Left ventricle myocardium inferior (tissue), 1 donor: ENCODE measurements at regions not wholly inside any gene's neighbourhood (a gene's known extent, or its start where the extent isn't known, plus 50 kb on each side); places are given as distances from the start of the nearest gene placed in this dataset.

Source experiments
- DNase-seq: peaks from one replicate; pipeline ENCODE4 v3.0.0-alpha.2; 2020
- H3K27ac ChIP-seq: fragments of 200-600 bp; replicated peaks from 2 replicates; pipeline ENCODE4 v1.8.0; 2021
- H3K27me3 ChIP-seq: fragments of 200-600 bp; 2 replicates; pipeline ENCODE4 v1.8.0; 2021; ENCODE audit warnings: low read depth
- H3K36me3 ChIP-seq: fragments of 200-600 bp; 2 replicates; pipeline ENCODE4 v1.8.0; 2021
- H3K4me1 ChIP-seq: fragments of 200-600 bp; 2 replicates; pipeline ENCODE4 v1.8.0; 2021
- H3K4me3 ChIP-seq: fragments of 200-600 bp; 2 replicates; pipeline ENCODE4 v1.8.0; 2021; ENCODE audit warnings: mild to moderate bottlenecking, moderate library complexity
- H3K9me3 ChIP-seq: fragments of 200-600 bp; replicated peaks from 2 replicates; pipeline ENCODE4 v1.8.0; 2021
- CTCF ChIP-seq: fragments of 200-600 bp; IDR thresholded peaks from 2 replicates; pipeline ENCODE4 v1.8.0; 2021; ENCODE audit warnings: antibody characterized with exemption, mild to moderate bottlenecking, borderline replicate concordance
- intact Hi-C: fragments of 100-400 bp; cut with micrococcal nuclease; formaldehyde crosslinking; loops from one replicate; pipeline ENCODE4 v1.11.0; 2022
- donor health status: DM: no; HTN: yes; CAD: no; lungs with severe emphysema.

- no peak for TF ChIP-seq CTCF
- Histone ChIP-seq H3K27me3 (no peaks in the 10 kb centered on the region), H3K4me3 (no peak overlapping the region), H3K9me3 (peaks cover 19% of the 10 kb centered on the region), H3K4me1 (no peaks in the 10 kb centered on the region), H3K36me3 (no peaks in the 10 kb centered on the region), H3K27ac (no peak overlapping the region)
- no peak for DNase-seq
- intact Hi-C loops: no loop called here
These were observed 251.9 kb upstream of the SOX5 start for GRCh38 chr12:24201258-24201970.

GRCh38 chr12:24200010-24200409 lies 250.5 kb upstream of the SOX5 start:
- TF ChIP-seq CTCF: no peak
- no peaks in the 10 kb centered on the region for H3K36me3 ChIP-seq

GRCh38 chr12:24198936-24199671 lies 249.6 kb upstream of the SOX5 start:
- Histone ChIP-seq H3K4me3 (no peak overlapping the region), H3K27me3 (no peaks in the 10 kb centered on the region), H3K36me3 (no peaks in the 10 kb centered on the region), H3K4me1 (no peaks in the 10 kb centered on the region), H3K27ac (no peak overlapping the region), H3K9me3 (peaks cover 18% of the 10 kb centered on the region)
- intact Hi-C loops: no loop called here
- no peak for DNase-seq
- TF ChIP-seq CTCF: no peak

More at GRCh38 chr12:24200010-24200409, 250.5 kb upstream of the SOX5 start:
- H3K4me3 ChIP-seq: no peak overlapping the region
- DNase-seq: no peak
- no peaks in the 10 kb centered on the region for H3K4me1 ChIP-seq
- intact Hi-C loops: no loop called here
- H3K27ac ChIP-seq: no peak overlapping the region
- no peaks in the 10 kb centered on the region for H3K27me3 ChIP-seq
- H3K9me3 ChIP-seq: peaks cover 19% of the 10 kb centered on the region

- no peaks in the 10 kb centered on the region for H3K4me1 ChIP-seq
- no peak for TF ChIP-seq CTCF
- H3K27me3 ChIP-seq: no peaks in the 10 kb centered on the region
- no peak overlapping the region for H3K27ac ChIP-seq
- DNase-seq: no peak
- peaks cover 8% of the 10 kb centered on the region for H3K9me3 ChIP-seq
- no peaks in the 10 kb centered on the region for H3K36me3 ChIP-seq
- intact Hi-C loops: no loop called here
- H3K4me3 ChIP-seq: no peak overlapping the region
These were observed 248.6 kb upstream of the SOX5 start for GRCh38 chr12:24198070-24198469.

- no peak overlapping the region for H3K27ac ChIP-seq
- H3K4me3 ChIP-seq: no peak overlapping the region
- DNase-seq: no peak
- H3K27me3 ChIP-seq: no peaks in the 10 kb centered on the region
- H3K36me3 ChIP-seq: no peaks in the 10 kb centered on the region
- intact Hi-C loops: no loop called here
- peaks cover 2% of the 10 kb centered on the region for H3K9me3 ChIP-seq
- no peaks in the 10 kb centered on the region for H3K4me1 ChIP-seq
- no peak for TF ChIP-seq CTCF
These were observed 248.1 kb upstream of the SOX5 start for GRCh38 chr12:24197532-24197931.
